Activated CD4-positive, alpha-beta T cell treated with anti-CD3 and anti-CD28 coated beads, Interleukin-2, amount 50 U/mL, for 16 hours (primary cell): ENCODE measurements at regions not wholly inside any gene's neighbourhood (a gene's known extent, or its start where the extent isn't known, plus 50 kb on each side); places are given as distances from the start of the nearest gene placed in this dataset.
"Not testable (repeated sequence)": the region's sequence is repeated elsewhere in the genome, so short reads cannot be mapped to it uniquely, and the experiment has no call there.

ENCODE experiments used
- DNase-seq: peaks from one replicate; pipeline ENCODE4 v3.0.0-alpha.2; 2020

GRCh38 chrX:91500499-91500898 is 65.9 kb downstream of the PABPC5 start:
- DNase-seq, result not testable (repeated sequence)

- not testable (repeated sequence) for DNase-seq
Observed at GRCh38 chrX:91530209-91530608, 95.6 kb downstream of the PABPC5 start.

- peak; percentile 23 for DNase-seq
Observed at GRCh38 chrX:91563127-91563526, 128.5 kb downstream of the PABPC5 start.
